HG03378 (cell line): ENCODE measurements at regions not wholly inside any gene's neighbourhood (a gene's known extent, or its start where the extent isn't known, plus 50 kb on each side); places are given as distances from the start of the nearest gene placed in this dataset.

Experiments used
- ATAC-seq: cut with Tn5 transposase; IDR thresholded peaks from one replicate; pipeline ENCODE4 v1.9.1; 2021; ENCODE audit warnings: mild to moderate bottlenecking, moderate library complexity; ENCODE audit not compliant: unreplicated experiment

GRCh38 chr10:32174349-32174893, 118.2 kb upstream of the KIF5B start:
- no peak for ATAC-seq

- no peak for ATAC-seq
These were observed 115.0 kb upstream of the KIF5B start for GRCh38 chr10:32171204-32171603.

GRCh38 chr10:32169556-32169955, 113.3 kb upstream of the KIF5B start:
- ATAC-seq: no peak

- ATAC-seq: no peak
These were observed 111.2 kb upstream of the KIF5B start for GRCh38 chr10:32167450-32167849.

- no peak for ATAC-seq
These were observed 110.1 kb upstream of the KIF5B start for GRCh38 chr10:32166365-32166764.

GRCh38 chr10:32163762-32164148, 107.5 kb upstream of the KIF5B start:
- ATAC-seq: no peak

- ATAC-seq: no peak
These were observed 107.0 kb upstream of the KIF5B start for GRCh38 chr10:32163071-32163761.

- ATAC-seq: no peak
These were observed 105.4 kb upstream of the KIF5B start for GRCh38 chr10:32161586-32161985.

GRCh38 chr10:32160864-32161263, 104.6 kb upstream of the KIF5B start:
- no peak for ATAC-seq

GRCh38 chr10:32159264-32159663, 103.0 kb upstream of the KIF5B start:
- no peak for ATAC-seq

- no peak for ATAC-seq
These were observed 99.8 kb upstream of the KIF5B start for GRCh38 chr10:32156031-32156495.

GRCh38 chr10:32155075-32155516, 98.9 kb upstream of the KIF5B start:
- ATAC-seq: no peak

GRCh38 chr10:32153931-32154330, 97.7 kb upstream of the KIF5B start:
- ATAC-seq: no peak

- no peak for ATAC-seq
These were observed 97.0 kb upstream of the KIF5B start for GRCh38 chr10:32153252-32153651.

- no peak for ATAC-seq
These were observed 95.6 kb upstream of the KIF5B start for GRCh38 chr10:32151871-32152270.

GRCh38 chr10:32150532-32151101, 94.4 kb upstream of the KIF5B start:
- no peak for ATAC-seq

- ATAC-seq: peak; percentile 91
These were observed 93.2 kb upstream of the KIF5B start for GRCh38 chr10:32149252-32149955.

GRCh38 chr10:32148864-32149251, 92.6 kb upstream of the KIF5B start:
- no peak for ATAC-seq

- no peak for ATAC-seq
These were observed 91.5 kb upstream of the KIF5B start for GRCh38 chr10:32147730-32148129.

- no peak for ATAC-seq
These were observed 89.9 kb upstream of the KIF5B start for GRCh38 chr10:32146166-32146565.

- ATAC-seq: no peak
These were observed 88.8 kb upstream of the KIF5B start for GRCh38 chr10:32144817-32145688.
